Renal cortex interstitium (tissue), 11 donors: ENCODE measurements at regions not wholly inside any gene's neighbourhood (a gene's known extent, or its start where the extent isn't known, plus 50 kb on each side); places are given as distances from the start of the nearest gene placed in this dataset.

Source experiments
- DNase-seq, 11 donors: peaks; one replicate each; pipeline ENCODE4 v3.0.0-alpha.2; 2013; ENCODE audit warnings: low read depth in 9 of 11, low spot score in 4 of 11; ENCODE audit errors: extremely low read depth in 1 of 11

- DNase-seq = no peak
Measured at GRCh38 chr22:47334601-47335000, 572.2 kb downstream of the TBC1D22A start.

GRCh38 chr22:47333625-47334024 lies 571.2 kb downstream of the TBC1D22A start:
- no peak for DNase-seq

GRCh38 chr22:47332246-47332980 lies 570.0 kb downstream of the TBC1D22A start:
- DNase-seq = no peak

- DNase-seq = no peak
Measured at GRCh38 chr22:47331750-47332149, 569.3 kb downstream of the TBC1D22A start.

GRCh38 chr22:47329727-47330650 lies 567.5 kb downstream of the TBC1D22A start:
- DNase-seq = no peak

GRCh38 chr22:47328550-47329243 lies 566.2 kb downstream of the TBC1D22A start:
- DNase-seq = no peak

GRCh38 chr22:47327241-47327640 lies 564.8 kb downstream of the TBC1D22A start:
- no peak for DNase-seq

GRCh38 chr22:47325249-47325648 lies 562.8 kb downstream of the TBC1D22A start:
- no peak for DNase-seq

- no peak for DNase-seq
Measured at GRCh38 chr22:47324435-47324990, 562.1 kb downstream of the TBC1D22A start.

- DNase-seq = no peak
Measured at GRCh38 chr22:47323518-47323917, 561.1 kb downstream of the TBC1D22A start.

GRCh38 chr22:47322854-47323253 lies 560.4 kb downstream of the TBC1D22A start:
- no peak for DNase-seq

GRCh38 chr22:47320560-47320959 lies 558.1 kb downstream of the TBC1D22A start:
- no peak for DNase-seq

- DNase-seq = no peak
Measured at GRCh38 chr22:47318041-47318737, 555.7 kb downstream of the TBC1D22A start.

GRCh38 chr22:47315862-47316419 lies 553.5 kb downstream of the TBC1D22A start:
- no peak for DNase-seq

GRCh38 chr22:47310601-47311000 lies 548.2 kb downstream of the TBC1D22A start:
- no peak for DNase-seq

- DNase-seq = no peak
Measured at GRCh38 chr22:47309946-47310345, 547.5 kb downstream of the TBC1D22A start.

GRCh38 chr22:47309476-47309875 lies 547.0 kb downstream of the TBC1D22A start:
- no peak for DNase-seq

- DNase-seq = no peak
Measured at GRCh38 chr22:47308886-47309285, 546.4 kb downstream of the TBC1D22A start.

GRCh38 chr22:47307822-47308221 lies 545.4 kb downstream of the TBC1D22A start:
- DNase-seq = no peak
